ENCODE measurements at regions not wholly inside any gene's neighbourhood (a gene's known extent, or its start where the extent isn't known, plus 50 kb on each side); places are given as distances from the start of the nearest gene placed in this dataset.
"Not testable (repeated sequence)": the region's sequence is repeated elsewhere in the genome, so short reads cannot be mapped to it uniquely, and the experiment has no call there.

DNA sequence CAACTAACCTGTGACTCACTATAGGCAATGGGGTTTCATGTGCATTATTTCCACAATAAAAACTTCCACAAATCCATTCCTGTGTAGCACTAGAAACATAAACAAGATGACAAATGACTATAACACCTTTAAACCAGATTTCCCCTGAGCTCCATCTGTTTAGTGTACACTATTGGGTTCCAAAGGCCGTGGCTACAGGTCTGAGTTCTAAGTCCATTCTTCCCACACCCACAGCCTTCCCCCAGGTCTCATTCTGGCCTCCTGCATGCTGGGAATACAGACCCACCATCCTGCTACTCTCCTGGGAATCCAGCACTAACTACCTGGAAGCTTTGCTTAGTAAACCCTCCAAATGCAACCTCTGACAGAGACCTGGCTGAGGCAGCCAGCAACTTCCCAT, 460.2 kb downstream of the RPIA start:
- TF ChIP-seq, protein P1, sequence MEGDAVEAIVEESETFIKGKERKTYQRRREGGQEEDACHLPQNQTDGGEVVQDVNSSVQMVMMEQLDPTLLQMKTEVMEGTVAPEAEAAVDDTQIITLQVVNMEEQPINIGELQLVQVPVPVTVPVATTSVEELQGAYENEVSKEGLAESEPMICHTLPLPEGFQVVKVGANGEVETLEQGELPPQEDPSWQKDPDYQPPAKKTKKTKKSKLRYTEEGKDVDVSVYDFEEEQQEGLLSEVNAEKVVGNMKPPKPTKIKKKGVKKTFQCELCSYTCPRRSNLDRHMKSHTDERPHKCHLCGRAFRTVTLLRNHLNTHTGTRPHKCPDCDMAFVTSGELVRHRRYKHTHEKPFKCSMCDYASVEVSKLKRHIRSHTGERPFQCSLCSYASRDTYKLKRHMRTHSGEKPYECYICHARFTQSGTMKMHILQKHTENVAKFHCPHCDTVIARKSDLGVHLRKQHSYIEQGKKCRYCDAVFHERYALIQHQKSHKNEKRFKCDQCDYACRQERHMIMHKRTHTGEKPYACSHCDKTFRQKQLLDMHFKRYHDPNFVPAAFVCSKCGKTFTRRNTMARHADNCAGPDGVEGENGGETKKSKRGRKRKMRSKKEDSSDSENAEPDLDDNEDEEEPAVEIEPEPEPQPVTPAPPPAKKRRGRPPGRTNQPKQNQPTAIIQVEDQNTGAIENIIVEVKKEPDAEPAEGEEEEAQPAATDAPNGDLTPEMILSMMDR (IDR thresholded peaks at IDR 0.05; ENCODE audit: low read length), result not testable (repeated sequence)
- TF ChIP-seq EZH2 (IDR thresholded peaks at IDR 0.05; ENCODE audit: borderline replicate concordance, low read length), result not testable (repeated sequence)
